ENCODE measurements at regions not wholly inside any gene's neighbourhood (a gene's known extent, or its start where the extent isn't known, plus 50 kb on each side); places are given as distances from the start of the nearest gene placed in this dataset.

DNA sequence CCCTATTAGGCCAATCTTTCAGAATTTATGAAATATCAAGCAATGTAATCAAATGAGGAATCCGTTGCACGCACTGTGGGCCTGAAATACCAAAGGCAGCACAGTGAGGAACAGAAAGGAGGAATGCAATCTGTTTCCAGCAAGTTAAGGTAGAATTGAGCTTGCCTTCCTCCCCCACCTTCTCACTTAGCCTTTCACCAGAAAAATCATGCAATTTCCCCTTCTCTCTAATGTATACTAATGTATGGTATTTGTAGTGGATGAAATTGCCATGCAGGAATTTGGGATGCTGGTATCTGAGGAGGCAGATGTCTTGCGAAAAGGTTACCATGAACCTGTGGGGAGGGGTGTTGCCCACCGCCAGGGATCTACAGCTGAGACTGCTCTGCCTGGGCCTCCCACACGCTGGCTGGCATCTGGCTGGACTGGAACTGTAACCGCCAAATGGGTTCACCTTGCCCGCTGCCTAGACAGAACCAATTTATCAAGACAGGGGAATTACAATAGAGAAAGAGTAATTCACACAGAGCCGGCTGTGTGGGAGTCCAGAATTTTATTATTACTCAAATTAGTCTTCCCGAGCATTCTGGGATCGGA lies 222.4 kb upstream of the MYLIP start:
- H3K27me3 ChIP-seq (ENCODE audit: control insufficient read depth, insufficient read depth, low read length) = no peaks in the 10 kb centered on the region
- ChIA-PET CTCF (no interaction called here), POLR2A (no interaction called here)
- TF ChIP-seq TCF7L2 (IDR thresholded peaks at IDR 0.05; ENCODE audit: low read depth, low read length) (no peak), SIN3A (IDR thresholded peaks at IDR 0.05; ENCODE audit: borderline replicate concordance, insufficient read depth, low read depth, low read length) (no peak), POLR2AphosphoS5 (IDR thresholded peaks at IDR 0.05; ENCODE audit: low read depth, low read length) (no peak), CTCF (IDR thresholded peaks at IDR 0.05) (no peak)
- TF ChIP-seq, protein P1, sequence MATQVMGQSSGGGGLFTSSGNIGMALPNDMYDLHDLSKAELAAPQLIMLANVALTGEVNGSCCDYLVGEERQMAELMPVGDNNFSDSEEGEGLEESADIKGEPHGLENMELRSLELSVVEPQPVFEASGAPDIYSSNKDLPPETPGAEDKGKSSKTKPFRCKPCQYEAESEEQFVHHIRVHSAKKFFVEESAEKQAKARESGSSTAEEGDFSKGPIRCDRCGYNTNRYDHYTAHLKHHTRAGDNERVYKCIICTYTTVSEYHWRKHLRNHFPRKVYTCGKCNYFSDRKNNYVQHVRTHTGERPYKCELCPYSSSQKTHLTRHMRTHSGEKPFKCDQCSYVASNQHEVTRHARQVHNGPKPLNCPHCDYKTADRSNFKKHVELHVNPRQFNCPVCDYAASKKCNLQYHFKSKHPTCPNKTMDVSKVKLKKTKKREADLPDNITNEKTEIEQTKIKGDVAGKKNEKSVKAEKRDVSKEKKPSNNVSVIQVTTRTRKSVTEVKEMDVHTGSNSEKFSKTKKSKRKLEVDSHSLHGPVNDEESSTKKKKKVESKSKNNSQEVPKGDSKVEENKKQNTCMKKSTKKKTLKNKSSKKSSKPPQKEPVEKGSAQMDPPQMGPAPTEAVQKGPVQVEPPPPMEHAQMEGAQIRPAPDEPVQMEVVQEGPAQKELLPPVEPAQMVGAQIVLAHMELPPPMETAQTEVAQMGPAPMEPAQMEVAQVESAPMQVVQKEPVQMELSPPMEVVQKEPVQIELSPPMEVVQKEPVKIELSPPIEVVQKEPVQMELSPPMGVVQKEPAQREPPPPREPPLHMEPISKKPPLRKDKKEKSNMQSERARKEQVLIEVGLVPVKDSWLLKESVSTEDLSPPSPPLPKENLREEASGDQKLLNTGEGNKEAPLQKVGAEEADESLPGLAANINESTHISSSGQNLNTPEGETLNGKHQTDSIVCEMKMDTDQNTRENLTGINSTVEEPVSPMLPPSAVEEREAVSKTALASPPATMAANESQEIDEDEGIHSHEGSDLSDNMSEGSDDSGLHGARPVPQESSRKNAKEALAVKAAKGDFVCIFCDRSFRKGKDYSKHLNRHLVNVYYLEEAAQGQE (IDR thresholded peaks at IDR 0.05; ENCODE audit: insufficient read depth in 1 of 2, low read depth in 2 of 2, low read length in 1 of 2) = no peak
- no peaks in the 10 kb centered on the region for H3K9me3 ChIP-seq (ENCODE audit: control insufficient read depth, insufficient read depth, low read depth, low read length)
- no peak overlapping the region for H3K4me3 ChIP-seq (ENCODE audit: low read depth in 2 of 2, low read length in 2 of 2)
- H3K4me1 ChIP-seq (ENCODE audit: control insufficient read depth, insufficient read depth, low read length) = no peaks in the 10 kb centered on the region
- intact Hi-C loops (cut with micrococcal nuclease; ENCODE audit: unreplicated experiment) = no loop called here
- ATAC-seq = no peak
- in situ Hi-C loops (cut with HindIII; ENCODE audit: low pct_unique_long_range_greater_than_20kb, low sequenced_read_pairs) = no loop called here
- no peaks in the 10 kb centered on the region for H3K36me3 ChIP-seq (ENCODE audit: control insufficient read depth, insufficient read depth, low read length)
- H3K27ac ChIP-seq (ENCODE audit: low read length) = no peak overlapping the region
- DNase-seq (ENCODE audit: low read depth, low spot score) = no peak
- no TSS peak for BruUV-seq (replicated peaks)

DNA sequence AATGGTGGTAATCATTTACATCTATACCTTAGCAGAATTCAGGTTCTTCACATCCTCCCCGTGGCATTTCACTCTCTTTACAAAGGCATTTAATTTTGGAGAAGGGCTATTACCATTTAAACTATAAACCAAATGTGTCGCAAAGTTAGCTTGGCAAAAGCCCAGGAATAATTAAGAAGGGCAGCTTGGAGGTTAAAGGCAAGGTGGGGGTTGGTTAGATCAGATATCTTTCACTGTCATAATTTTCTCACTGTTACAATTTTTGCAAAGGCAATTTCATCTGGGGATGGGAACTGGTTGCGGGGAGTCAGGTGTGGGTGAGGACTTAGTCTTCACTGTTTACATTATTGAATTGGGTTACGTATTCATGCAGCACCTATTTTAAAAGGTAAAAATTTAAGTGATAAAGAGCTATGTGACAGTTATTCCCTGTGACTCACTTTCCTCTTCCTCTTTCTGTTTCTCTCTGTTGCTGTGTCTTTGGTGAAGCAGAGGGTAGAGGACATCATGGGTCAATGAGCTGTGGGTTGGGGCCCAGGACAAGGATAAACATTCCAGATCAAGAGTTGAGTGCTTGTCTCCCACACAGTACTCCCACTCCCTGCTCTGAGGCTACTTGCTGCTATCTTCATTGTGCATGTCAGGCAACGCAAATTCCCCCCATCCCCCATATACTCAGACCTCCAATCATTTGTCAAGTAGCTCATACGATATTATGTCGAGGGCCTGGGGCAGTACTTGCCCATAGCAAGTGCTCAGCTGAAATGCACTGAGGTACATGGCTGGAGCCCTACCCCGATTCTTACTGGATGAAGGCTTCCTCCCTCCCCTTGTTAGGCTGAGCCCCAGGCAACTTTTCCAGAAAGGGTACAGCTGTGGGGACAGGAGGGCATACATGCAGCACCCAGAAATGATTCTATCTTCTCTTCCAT lies 223.1 kb upstream of the MYLIP start:
- intact Hi-C loops (cut with micrococcal nuclease; ENCODE audit: unreplicated experiment) = no loop called here
- no peak overlapping the region for H3K4me3 ChIP-seq (ENCODE audit: low read depth in 2 of 2, low read length in 2 of 2)
- ChIA-PET CTCF (no interaction called here), POLR2A (no interaction called here)
- H3K27me3 ChIP-seq (ENCODE audit: control insufficient read depth, insufficient read depth, low read length) = no peaks in the 10 kb centered on the region
- no peak for TF ChIP-seq POLR2AphosphoS5 (IDR thresholded peaks at IDR 0.05; ENCODE audit: low read depth, low read length)
- BruUV-seq (replicated peaks) = no TSS peak
- no peak for DNase-seq (ENCODE audit: low read depth, low spot score)
- in situ Hi-C loops (cut with HindIII; ENCODE audit: low pct_unique_long_range_greater_than_20kb, low sequenced_read_pairs) = no loop called here
- H3K9me3 ChIP-seq (ENCODE audit: control insufficient read depth, insufficient read depth, low read depth, low read length) = no peaks in the 10 kb centered on the region
- no peaks in the 10 kb centered on the region for H3K36me3 ChIP-seq (ENCODE audit: control insufficient read depth, insufficient read depth, low read length)
- no peak overlapping the region for H3K27ac ChIP-seq (ENCODE audit: low read length)
- ATAC-seq = no peak
- no peaks in the 10 kb centered on the region for H3K4me1 ChIP-seq (ENCODE audit: control insufficient read depth, insufficient read depth, low read length)

Data from Panc1 (cell line).